GM20000 (cell line): ENCODE measurements at regions not wholly inside any gene's neighbourhood (a gene's known extent, or its start where the extent isn't known, plus 50 kb on each side); places are given as distances from the start of the nearest gene placed in this dataset.

Experiments used
- DNase-seq: peaks from one replicate; pipeline ENCODE4 v3.0.0; 2012; ENCODE audit warnings: low spot score
- CTCF ChIP-seq: IDR thresholded peaks from 2 replicates; pipeline ENCODE4 v1.5.1; 2012; ENCODE audit warnings: mild to moderate bottlenecking, control low read depth; ENCODE audit errors: extremely low read depth, missing control alignments

- no peak for DNase-seq
- no peak for TF ChIP-seq CTCF
Measured at GRCh38 chr9:31677415-31677814, 707.0 kb upstream of the ACO1 start.

- no peak for TF ChIP-seq CTCF
- DNase-seq, result no peak
Measured at GRCh38 chr9:31677877-31678276, 706.6 kb upstream of the ACO1 start.

- DNase-seq, result no peak
Measured at GRCh38 chr9:31683116-31683515, 701.3 kb upstream of the ACO1 start.

GRCh38 chr9:31697956-31698355 is 686.5 kb upstream of the ACO1 start:
- DNase-seq, result no peak
- no peak for TF ChIP-seq CTCF

More at GRCh38 chr9:31683116-31683515, 701.3 kb upstream of the ACO1 start:
- no peak for TF ChIP-seq CTCF

GRCh38 chr9:31699836-31700235 is 684.6 kb upstream of the ACO1 start:
- no peak for TF ChIP-seq CTCF
- no peak for DNase-seq

- DNase-seq, result no peak
- TF ChIP-seq CTCF, result no peak
Measured at GRCh38 chr9:31700252-31701045, 684.0 kb upstream of the ACO1 start.

- no peak for TF ChIP-seq CTCF
- DNase-seq, result no peak
Measured at GRCh38 chr9:31702957-31703356, 681.5 kb upstream of the ACO1 start.
